ENCODE measurements at regions not wholly inside any gene's neighbourhood (a gene's known extent, or its start where the extent isn't known, plus 50 kb on each side); places are given as distances from the start of the nearest gene placed in this dataset.

- TF ChIP-seq EZH2 (IDR thresholded peaks at IDR 0.05; ENCODE audit: insufficient read depth, poor library complexity, severe bottlenecking) (no peak), EZH2phosphoT487 (IDR thresholded peaks at IDR 0.05; ENCODE audit: insufficient read depth, low read depth) (no peak)
These were observed 117.3 kb downstream of the NKX6-1 start for GRCh38 chr4:84381759-84382158.
